OCI-LY1 (cell line): ENCODE measurements at regions not wholly inside any gene's neighbourhood (a gene's known extent, or its start where the extent isn't known, plus 50 kb on each side); places are given as distances from the start of the nearest gene placed in this dataset.

ENCODE experiments used
- H2AFZ ChIP-seq: fragments of 200-600 bp; sonication (generic), shearing (Covaris generic); 2 replicates; pipeline ENCODE4 v1.6.0; 2014; ENCODE audit warnings: antibody characterized with exemption, mild to moderate bottlenecking, low read length
- H3F3A ChIP-seq: fragments of 200-600 bp; sonication (generic), shearing (Covaris generic); 2 replicates; pipeline ENCODE4 v1.6.0; 2014; ENCODE audit warnings: mild to moderate bottlenecking, antibody characterized with exemption, low read length, moderate library complexity; ENCODE audit not compliant: insufficient read depth
- H3K27ac ChIP-seq: fragments of 200-600 bp; sonication (generic); 2 replicates; pipeline ENCODE4 v1.5.1; 2014; ENCODE audit warnings: low read length, mixed run types, mild to moderate bottlenecking, low read depth; ENCODE audit not compliant: poor library complexity, severe bottlenecking
- H3K27me3 ChIP-seq: fragments of 200-600 bp; sonication (generic); 2 replicates; pipeline ENCODE4 v1.6.0; 2014; ENCODE audit warnings: antibody characterized with exemption, mild to moderate bottlenecking, low read length, moderate library complexity; ENCODE audit not compliant: insufficient read depth
- H3K36me3 ChIP-seq: fragments of 200-600 bp; sonication (generic); 2 replicates; pipeline ENCODE4 v1.6.1; 2014; ENCODE audit warnings: mild to moderate bottlenecking, antibody characterized with exemption, low read length, moderate library complexity, mixed read lengths; ENCODE audit not compliant: insufficient read depth
- H3K4me1 ChIP-seq: fragments of 200-600 bp; sonication (generic); 2 replicates; pipeline ENCODE4 v1.5.1; 2014; ENCODE audit warnings: mild to moderate bottlenecking, low read length, moderate library complexity; ENCODE audit not compliant: insufficient read depth, severe bottlenecking
- H3K4me2 ChIP-seq: fragments of 200-600 bp; sonication (generic), shearing (Covaris generic); 2 replicates; pipeline ENCODE4 v1.6.1; 2014; ENCODE audit warnings: low read length
- H3K4me3 ChIP-seq: fragments of 200-600 bp; sonication (generic); 2 replicates; pipeline ENCODE4 v1.5.1; 2014; ENCODE audit warnings: low read length, low read depth, mild to moderate bottlenecking, mixed read lengths; ENCODE audit not compliant: poor library complexity, severe bottlenecking
- H3K79me2 ChIP-seq: fragments of 200-600 bp; shearing (Covaris generic); 2 replicates; pipeline ENCODE4 v1.6.1; 2016; ENCODE audit warnings: mixed run types, low read length, mixed read lengths; ENCODE audit not compliant: insufficient read depth
- H3K9ac ChIP-seq: fragments of 200-600 bp; sonication (generic), shearing (Covaris generic); 2 replicates; pipeline ENCODE4 v1.6.1; 2014; ENCODE audit warnings: mild to moderate bottlenecking, low read length, mixed read lengths
- H3K9me2 ChIP-seq: fragments of 200-600 bp; sonication (generic), shearing (Covaris generic); 2 replicates; pipeline ENCODE4 v1.6.1; 2014; ENCODE audit warnings: low read depth, mild to moderate bottlenecking, low read length, mixed read lengths
- H3K9me3 ChIP-seq: fragments of 200-600 bp; shearing (Covaris generic); 2 replicates; pipeline ENCODE4 v1.6.1; 2014; ENCODE audit warnings: low read length, mixed read lengths
- H4K20me1 ChIP-seq: fragments of 200-600 bp; sonication (generic), shearing (Covaris generic); 2 replicates; pipeline ENCODE4 v1.6.0; 2016; ENCODE audit warnings: mild to moderate bottlenecking, low read length; ENCODE audit not compliant: insufficient read depth
- EZH2 ChIP-seq: fragments of 200-600 bp; sonication (generic), shearing (Covaris generic); IDR thresholded peaks from 2 replicates; pipeline ENCODE4 v1.8.0; 2017; ENCODE audit warnings: borderline replicate concordance, mixed run types, mild to moderate bottlenecking, antibody characterized with exemption, low read length, moderate library complexity, mixed read lengths
- TF ChIP-seq, protein P1 (sequence below): fragments of 200-600 bp; sonication (generic), shearing (Covaris generic); IDR thresholded peaks from 2 replicates; pipeline ENCODE4 v1.5.1; 2017; ENCODE audit warnings: mild to moderate bottlenecking, antibody characterized with exemption, low read length, moderate library complexity, mixed read lengths

DNA sequence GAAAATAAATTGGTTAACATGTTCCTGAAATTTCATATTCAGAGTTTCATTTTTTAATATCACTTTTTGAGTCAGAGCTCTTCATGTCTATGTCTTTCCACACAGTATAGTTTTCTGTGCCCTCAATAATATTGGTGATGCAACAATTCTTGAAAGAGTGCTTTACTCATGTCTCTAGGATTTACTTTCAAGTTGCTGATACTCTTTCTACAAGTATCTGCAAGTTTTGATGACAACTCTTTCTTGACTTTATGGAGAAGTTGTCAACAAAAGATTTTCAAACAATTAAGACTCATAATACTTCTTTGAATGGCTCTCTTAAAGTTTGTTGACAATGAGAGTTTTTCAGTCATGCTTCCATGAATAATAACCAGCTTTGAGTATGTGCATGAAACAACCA, 561.7 kb downstream of the DIAPH3 start:
- H3K9me2 ChIP-seq, result no peaks in the 10 kb centered on the region
- no peak overlapping the region for H3K4me3 ChIP-seq
- no peak overlapping the region for H3K4me2 ChIP-seq
- H3K27me3 ChIP-seq, result no peaks in the 10 kb centered on the region
- no peaks in the 10 kb centered on the region for H3F3A ChIP-seq
- no peaks in the 10 kb centered on the region for H4K20me1 ChIP-seq
- no peak overlapping the region for H3K27ac ChIP-seq
- H3K9me3 ChIP-seq, result 0 out of 2 replicates have a peak, but pooled peaks cover 2% of the 10 kb centered on the region
- H3K4me1 ChIP-seq, result no peaks in the 10 kb centered on the region
- TF ChIP-seq EZH2, result no peak
- TF ChIP-seq, protein P1, sequence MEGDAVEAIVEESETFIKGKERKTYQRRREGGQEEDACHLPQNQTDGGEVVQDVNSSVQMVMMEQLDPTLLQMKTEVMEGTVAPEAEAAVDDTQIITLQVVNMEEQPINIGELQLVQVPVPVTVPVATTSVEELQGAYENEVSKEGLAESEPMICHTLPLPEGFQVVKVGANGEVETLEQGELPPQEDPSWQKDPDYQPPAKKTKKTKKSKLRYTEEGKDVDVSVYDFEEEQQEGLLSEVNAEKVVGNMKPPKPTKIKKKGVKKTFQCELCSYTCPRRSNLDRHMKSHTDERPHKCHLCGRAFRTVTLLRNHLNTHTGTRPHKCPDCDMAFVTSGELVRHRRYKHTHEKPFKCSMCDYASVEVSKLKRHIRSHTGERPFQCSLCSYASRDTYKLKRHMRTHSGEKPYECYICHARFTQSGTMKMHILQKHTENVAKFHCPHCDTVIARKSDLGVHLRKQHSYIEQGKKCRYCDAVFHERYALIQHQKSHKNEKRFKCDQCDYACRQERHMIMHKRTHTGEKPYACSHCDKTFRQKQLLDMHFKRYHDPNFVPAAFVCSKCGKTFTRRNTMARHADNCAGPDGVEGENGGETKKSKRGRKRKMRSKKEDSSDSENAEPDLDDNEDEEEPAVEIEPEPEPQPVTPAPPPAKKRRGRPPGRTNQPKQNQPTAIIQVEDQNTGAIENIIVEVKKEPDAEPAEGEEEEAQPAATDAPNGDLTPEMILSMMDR, result no peak
- H3K9ac ChIP-seq, result no peak overlapping the region
- no peaks in the 10 kb centered on the region for H3K79me2 ChIP-seq
- H3K36me3 ChIP-seq, result no peaks in the 10 kb centered on the region
- H2AFZ ChIP-seq, result no peak overlapping the region

DNA sequence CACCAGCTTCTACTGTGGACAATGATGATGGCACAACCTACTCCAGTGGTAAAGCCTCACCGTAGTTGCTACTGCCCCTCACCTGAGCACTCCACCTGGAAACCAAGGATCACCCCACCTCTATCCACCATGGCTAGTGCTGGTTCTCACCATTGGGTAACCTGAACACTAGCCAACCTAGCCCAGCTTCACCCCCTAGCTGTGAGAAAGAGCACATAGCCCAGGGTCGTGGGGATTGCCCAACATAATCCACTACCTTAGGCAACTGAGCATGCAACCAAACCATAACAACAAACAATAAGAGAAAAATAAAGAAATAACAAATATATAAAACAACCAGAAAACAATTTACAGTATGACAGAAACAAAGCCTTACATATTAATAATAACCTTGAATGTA, 560.1 kb downstream of the DIAPH3 start:
- Histone ChIP-seq H3K79me2 (no peaks in the 10 kb centered on the region), H3K27ac (no peak overlapping the region), H3K36me3 (no peaks in the 10 kb centered on the region), H3F3A (no peaks in the 10 kb centered on the region), H3K9me3 (0 out of 2 replicates have a peak, but pooled peaks cover 2% of the 10 kb centered on the region), H3K4me2 (no peak overlapping the region), H3K9ac (no peak overlapping the region), H3K4me1 (no peaks in the 10 kb centered on the region), H2AFZ (no peak overlapping the region), H3K4me3 (no peak overlapping the region), H3K9me2 (no peaks in the 10 kb centered on the region), H3K27me3 (no peaks in the 10 kb centered on the region), H4K20me1 (no peaks in the 10 kb centered on the region)
- TF ChIP-seq, protein P1, result no peak
- TF ChIP-seq EZH2, result no peak

DNA sequence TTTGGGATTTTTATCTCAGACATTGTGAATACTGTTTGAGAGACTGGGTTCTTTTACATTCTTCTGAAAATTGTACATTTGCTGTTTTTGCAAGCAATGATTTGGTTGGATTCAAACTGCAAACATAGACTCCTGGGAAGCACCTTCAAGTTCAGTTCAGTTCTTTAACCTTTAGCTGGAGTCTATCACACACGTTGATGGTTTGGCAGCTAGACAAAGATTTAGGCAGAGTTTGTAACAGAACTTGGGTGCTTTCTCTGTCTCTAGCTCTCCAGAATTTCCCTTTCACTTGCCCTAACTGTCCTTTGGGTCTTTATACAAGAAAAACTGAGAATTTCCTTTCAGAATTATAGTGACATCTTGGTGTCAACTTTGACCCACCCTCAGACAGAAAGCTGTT, 556.6 kb downstream of the DIAPH3 start:
- H3K9me3 ChIP-seq, result no peaks in the 10 kb centered on the region
- no peaks in the 10 kb centered on the region for H3K79me2 ChIP-seq
- TF ChIP-seq, protein P1, result no peak
- no peaks in the 10 kb centered on the region for H4K20me1 ChIP-seq
- H3K27ac ChIP-seq, result no peak overlapping the region
- H3K27me3 ChIP-seq, result no peaks in the 10 kb centered on the region
- no peaks in the 10 kb centered on the region for H3F3A ChIP-seq
- no peak overlapping the region for H3K4me3 ChIP-seq
- H3K9me2 ChIP-seq, result no peaks in the 10 kb centered on the region
- H3K36me3 ChIP-seq, result no peaks in the 10 kb centered on the region
- H3K4me2 ChIP-seq, result no peak overlapping the region
- no peak overlapping the region for H3K9ac ChIP-seq
- no peak overlapping the region for H2AFZ ChIP-seq
- no peaks in the 10 kb centered on the region for H3K4me1 ChIP-seq
